ENCODE measurements at regions not wholly inside any gene's neighbourhood (a gene's known extent, or its start where the extent isn't known, plus 50 kb on each side); places are given as distances from the start of the nearest gene placed in this dataset.

- CTCF ChIA-PET (ENCODE audit: low intra/inter-chr PET ratio), result no interaction called here
- POLR2A ChIA-PET, result no interaction called here
- FAIRE-seq, result no peak
- no peak for TF ChIP-seq CXXC5 (CRISPR knock-in tag; IDR thresholded peaks at IDR 0.05)
- TF ChIP-seq NELFE (IDR thresholded peaks at IDR 0.05; ENCODE audit: insufficient read depth, insufficient read length), result no peak
- TF ChIP-seq ZZZ3 (IDR thresholded peaks at IDR 0.05), result no peak
- TF ChIP-seq STAT6 (CRISPR knock-in tag; IDR thresholded peaks at IDR 0.05), result no peak
- no peak for TF ChIP-seq ELF2 (CRISPR knock-in tag; IDR thresholded peaks at IDR 0.05)
- no peak for TF ChIP-seq PHF20 (IDR thresholded peaks at IDR 0.05; ENCODE audit: partially characterized antibody)
- TF ChIP-seq ZBTB7A (IDR thresholded peaks at IDR 0.05; ENCODE audit: borderline replicate concordance, control insufficient read depth, low read depth, low read length), result no peak
- no peak for TF ChIP-seq SNRNP70 (optimal IDR thresholded peaks at IDR 0.05; ENCODE audit: low read depth, low read length)
- TF ChIP-seq STAG1 (CRISPR knock-in tag; IDR thresholded peaks at IDR 0.05; ENCODE audit: borderline replicate concordance), result no peak
- TF ChIP-seq NR4A1 (CRISPR knock-in tag; IDR thresholded peaks at IDR 0.05), result no peak
- no peak for TF ChIP-seq NR4A1 (tag; IDR thresholded peaks at IDR 0.05)
- TF ChIP-seq RNF219 (CRISPR knock-in tag; IDR thresholded peaks at IDR 0.05), result no peak
- no peak for TF ChIP-seq ELK1 (CRISPR knock-in tag; IDR thresholded peaks at IDR 0.05)
- TF ChIP-seq ZNF175 (CRISPR knock-in tag; IDR thresholded peaks at IDR 0.05; ENCODE audit: low read depth), result no peak
- no peak for TF ChIP-seq ZNF232 (CRISPR knock-in tag; IDR thresholded peaks at IDR 0.05)
- TF ChIP-seq GTF2A2 (tag; IDR thresholded peaks at IDR 0.05), result no peak
Observed at GRCh38 chr3:79869461-79870312, 101.9 kb upstream of the ROBO1 start.

More at GRCh38 chr3:79869461-79870312, 101.9 kb upstream of the ROBO1 start:
- H3K4me3 ChIP-seq, result no peak overlapping the region
- no peak overlapping the region for H3K9ac ChIP-seq (ENCODE audit: insufficient read depth in 1 of 2, low read depth in 2 of 2, low read length in 2 of 2)
- no peaks in the 10 kb centered on the region for H3K9me1 ChIP-seq (ENCODE audit: control insufficient read depth, insufficient read depth, low read length)
- no peak for DNase-seq (ENCODE audit: extremely low read depth in 1 of 4, low spot score in 3 of 4)
- WGBS (ENCODE audit: insufficient coverage, low coverage, missing lambda C conversion rate), result 8% methylated on average over 4 of the region's 4 CpGs
- in situ Hi-C loops (cut with MboI), result no loop called here
- H3K9me3 ChIP-seq (replicated peaks; ENCODE audit: control insufficient read depth, insufficient read depth, low read depth, low read length), result no peaks in the 10 kb centered on the region; the same call in 1 of the 2 replicates
- H3K4me2 ChIP-seq (ENCODE audit: insufficient read depth, low read length), result no peak overlapping the region
- intact Hi-C loops (cut with micrococcal nuclease), result no loop called here
- no peaks in the 10 kb centered on the region for H3K79me2 ChIP-seq (ENCODE audit: control insufficient read depth, insufficient read depth, low read length)
- H3K27ac ChIP-seq (ENCODE audit: extremely low read depth, low read depth, low read length), result no peak overlapping the region
- no peaks in the 10 kb centered on the region for H3K36me3 ChIP-seq (ENCODE audit: control insufficient read depth, insufficient read depth, low read length)
- no peak for ATAC-seq
- H3K4me1 ChIP-seq (replicated peaks in 1 of 2; ENCODE audit: control insufficient read depth in 2 of 2, insufficient read depth in 2 of 2, low read length in 2 of 2), result no peaks in the 10 kb centered on the region
- no TSS peak for BruUV-seq (replicated peaks)
- H2AFZ ChIP-seq (ENCODE audit: low read depth, low read length), result no peak overlapping the region
- no peaks in the 10 kb centered on the region for H4K20me1 ChIP-seq (replicated peaks; ENCODE audit: control insufficient read depth, insufficient read depth, low read length)
- H3K27me3 ChIP-seq (ENCODE audit: control insufficient read depth in 2 of 2, insufficient read depth in 2 of 2, low read length in 2 of 2), result no peaks in the 10 kb centered on the region

Measured in K562 (cell line).